Keratinocyte (primary cell): ENCODE measurements at regions not wholly inside any gene's neighbourhood (a gene's known extent, or its start where the extent isn't known, plus 50 kb on each side); places are given as distances from the start of the nearest gene placed in this dataset.

Source experiments
- DNase-seq: peaks from one replicate; pipeline ENCODE4 v3.0.0-alpha.2; 2011; ENCODE audit warnings: low read depth, missing footprints, low spot score
- FAIRE-seq: peaks from 2 replicates; lab custom pipeline; 2011; peaks lifted over from hg19 to GRCh38; lab: Jason Lieb, UNC
- H2AFZ ChIP-seq: 2 replicates; pipeline ENCODE4 v1.6.0; 2012; ENCODE audit warnings: low read length, control low read depth, inconsistent platforms; ENCODE audit not compliant: control insufficient read depth
- H3K27ac ChIP-seq: 2 replicates; pipeline ENCODE4 v1.5.1; 2011; ENCODE audit warnings: low read length; ENCODE audit not compliant: control insufficient read depth, insufficient read depth
- H3K27me3 ChIP-seq: 3 replicates; pipeline ENCODE4 v1.6.0; 2011; ENCODE audit warnings: low read length; ENCODE audit not compliant: control insufficient read depth, insufficient read depth; ENCODE audit errors: extremely low read depth
- H3K36me3 ChIP-seq, 2 experiments: 2 replicates in 1 of 2; 3 replicates in 1 of 2; pipeline ENCODE4 v1.5.1; 2011; ENCODE audit warnings: low read length in 2 of 2, mild to moderate bottlenecking in 1 of 2; ENCODE audit not compliant: control insufficient read depth in 2 of 2, insufficient read depth in 2 of 2; ENCODE audit errors: extremely low read depth in 1 of 2
- H3K4me1 ChIP-seq: 3 replicates; pipeline ENCODE4 v1.5.1; 2011; ENCODE audit warnings: low read length; ENCODE audit not compliant: control insufficient read depth, insufficient read depth; ENCODE audit errors: extremely low read depth
- H3K4me2 ChIP-seq: 3 replicates; pipeline ENCODE4 v1.6.0; 2011; ENCODE audit warnings: low read depth, low read length; ENCODE audit not compliant: control insufficient read depth, insufficient read depth; ENCODE audit errors: extremely low read depth
- H3K4me3 ChIP-seq, 3 experiments: fragments of 200-600 bp in 1 of 3; sonication (generic) in 1 of 3; 2 replicates in 2 of 3; 3 replicates in 1 of 3; pipeline ENCODE4 v1.5.1; 2011 to 2016; ENCODE audit warnings: low read length in 3 of 3, mild to moderate bottlenecking in 3 of 3, control low read depth in 2 of 3, inconsistent platforms in 1 of 3, low read depth in 1 of 3, mixed read lengths in 1 of 3, mixed run types in 1 of 3, moderate library complexity in 1 of 3; ENCODE audit not compliant: control insufficient read depth in 2 of 3, insufficient read depth in 2 of 3; ENCODE audit errors: extremely low read depth in 1 of 3
- H3K79me2 ChIP-seq: 2 replicates; pipeline ENCODE4 v1.6.0; 2012; ENCODE audit warnings: low read length; ENCODE audit not compliant: control insufficient read depth, insufficient read depth
- H3K9ac ChIP-seq: 3 replicates; pipeline ENCODE4 v1.6.0; 2011; ENCODE audit warnings: low read length; ENCODE audit not compliant: control insufficient read depth, insufficient read depth; ENCODE audit errors: extremely low read depth
- H3K9me1 ChIP-seq: 3 replicates; pipeline ENCODE4 v1.6.0; 2011; ENCODE audit warnings: low read length; ENCODE audit not compliant: control insufficient read depth, insufficient read depth; ENCODE audit errors: extremely low read depth
- H3K9me3 ChIP-seq: 2 replicates; pipeline ENCODE4 v1.5.1; 2012; ENCODE audit warnings: low read depth, low read length; ENCODE audit not compliant: control insufficient read depth
- H4K20me1 ChIP-seq: 3 replicates; pipeline ENCODE4 v1.6.0; 2011; ENCODE audit warnings: low read length; ENCODE audit not compliant: control insufficient read depth, insufficient read depth; ENCODE audit errors: extremely low read depth
- CTCF ChIP-seq, 3 experiments: IDR thresholded peaks in 1 of 3; conservative IDR thresholded peaks in 1 of 3; optimal IDR thresholded peaks in 1 of 3; 2 replicates in 2 of 3; 3 replicates in 1 of 3; pipeline versions ENCODE3 to v1.5.1; 2011; ENCODE audit warnings: low read length in 3 of 3, mild to moderate bottlenecking in 3 of 3, moderate library complexity in 2 of 3, control low read depth in 1 of 3, inconsistent platforms in 1 of 3; ENCODE audit not compliant: insufficient read depth in 2 of 3; ENCODE audit errors: extremely low read depth in 1 of 3
- EZH2 ChIP-seq: IDR thresholded peaks from one replicate; pipeline ENCODE4 v1.6.1; 2012; ENCODE audit warnings: inconsistent platforms, mild to moderate bottlenecking, low read length, moderate library complexity
- dilution Hi-C: fragments of 300-500 bp; cut with MboI; formaldehyde crosslinking; loops from one replicate; pipeline ENCODE4 v1.7.0; 2020; ENCODE audit warnings: low sequenced_read_pairs; ENCODE audit not compliant: extremely low pct_ligation_motif_present

DNA sequence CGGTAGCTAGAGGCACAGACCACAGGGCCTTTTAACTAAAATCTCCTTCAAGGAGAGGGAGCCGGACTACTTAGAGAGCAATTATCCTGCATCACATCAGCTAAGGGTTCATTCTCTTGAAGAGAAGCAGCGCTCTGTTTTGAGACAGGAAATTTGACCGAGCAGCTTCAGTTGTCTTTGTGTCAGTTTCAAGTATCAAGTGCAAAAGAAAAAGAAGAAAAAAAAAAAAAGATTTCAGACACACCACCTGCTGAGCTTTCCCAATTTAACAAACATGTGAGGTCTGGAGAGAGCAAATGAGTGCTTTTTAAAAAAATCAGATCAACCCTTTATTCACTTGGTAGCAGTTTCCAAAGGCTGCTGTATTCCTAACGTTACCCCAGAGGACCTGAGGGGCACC, 273.5 kb upstream of the POU3F2 start:
- Histone ChIP-seq H3K36me3 (no peaks in the 10 kb centered on the region), H3K4me3 (no peak overlapping the region), H3K9me3 (no peaks in the 10 kb centered on the region), H3K9me1 (no peaks in the 10 kb centered on the region), H3K9ac (no peak overlapping the region), H3K4me2 (no peak overlapping the region), H2AFZ (no peak overlapping the region), H3K79me2 (no peaks in the 10 kb centered on the region), H3K27me3 (no peaks in the 10 kb centered on the region), H3K27ac (no peak overlapping the region), H4K20me1 (no peaks in the 10 kb centered on the region), H3K4me1 (no peaks in the 10 kb centered on the region)
- FAIRE-seq: no peak
- no peak for TF ChIP-seq CTCF (optimal IDR thresholded peaks at IDR 0.05 in 1 of 3, IDR thresholded peaks at IDR 0.05 in 1 of 3, conservative IDR thresholded peaks at IDR 0.05 in 1 of 3; ENCODE audit: extremely low read depth in 1 of 3, insufficient read depth in 2 of 3, low read length in 3 of 3)
- TF ChIP-seq EZH2: no peak
- DNase-seq: no peak
- dilution Hi-C loops: no loop called here

GRCh38 chr6:98566126-98566525, 268.2 kb upstream of the POU3F2 start:
- dilution Hi-C loops: no loop called here
- Histone ChIP-seq H3K4me3 (no peak overlapping the region), H3K4me2 (no peak overlapping the region), H3K79me2 (no peaks in the 10 kb centered on the region), H3K9ac (no peak overlapping the region), H2AFZ (no peak overlapping the region), H3K27ac (no peak overlapping the region), H3K9me3 (no peaks in the 10 kb centered on the region), H4K20me1 (no peaks in the 10 kb centered on the region), H3K4me1 (no peaks in the 10 kb centered on the region), H3K27me3 (no peaks in the 10 kb centered on the region), H3K36me3 (no peaks in the 10 kb centered on the region), H3K9me1 (no peaks in the 10 kb centered on the region)
- no peak for DNase-seq
- no peak for TF ChIP-seq CTCF (optimal IDR thresholded peaks at IDR 0.05 in 1 of 3, IDR thresholded peaks at IDR 0.05 in 1 of 3, conservative IDR thresholded peaks at IDR 0.05 in 1 of 3; ENCODE audit: extremely low read depth in 1 of 3, insufficient read depth in 2 of 3, low read length in 3 of 3)
- TF ChIP-seq EZH2: no peak
- FAIRE-seq: no peak
